Activated T-cell treated with anti-CD3 and anti-CD28 coated beads, Interleukin-2, amount 50 U/mL, for 1 hour (primary cell): ENCODE measurements at regions not wholly inside any gene's neighbourhood (a gene's known extent, or its start where the extent isn't known, plus 50 kb on each side); places are given as distances from the start of the nearest gene placed in this dataset.
"Not testable (repeated sequence)": the region's sequence is repeated elsewhere in the genome, so short reads cannot be mapped to it uniquely, and the experiment has no call there.

Experiments
- DNase-seq: peaks from one replicate; pipeline ENCODE4 v3.0.0-alpha.2; 2020

DNA sequence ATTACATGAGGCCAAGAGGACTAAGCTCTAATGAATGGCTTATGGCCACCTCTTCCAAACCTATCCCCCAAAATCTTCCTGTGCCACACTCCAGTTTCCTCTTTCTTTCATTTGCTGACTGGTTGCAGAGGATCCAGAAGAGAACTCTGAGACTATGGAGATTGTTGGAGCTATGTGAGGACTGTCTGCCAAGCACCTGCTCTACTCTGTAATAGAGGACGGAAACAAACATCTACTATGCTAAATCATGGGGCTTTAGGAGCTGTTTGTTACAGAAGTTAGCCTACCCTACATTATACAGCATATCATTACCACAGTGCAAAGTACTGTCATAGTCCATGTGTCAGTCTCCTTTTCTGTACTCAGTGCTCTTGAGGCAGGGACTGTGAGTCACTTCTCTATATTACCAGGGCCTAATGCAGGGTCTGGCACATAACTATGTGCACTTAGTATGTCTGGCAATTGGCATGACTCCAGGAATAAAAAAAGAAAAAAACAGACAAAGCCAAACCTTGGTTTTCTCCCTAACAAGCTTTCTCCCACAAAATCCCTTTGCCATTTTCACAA is 95.1 kb downstream of the RPAP3 start:
- DNase-seq = no peak

DNA sequence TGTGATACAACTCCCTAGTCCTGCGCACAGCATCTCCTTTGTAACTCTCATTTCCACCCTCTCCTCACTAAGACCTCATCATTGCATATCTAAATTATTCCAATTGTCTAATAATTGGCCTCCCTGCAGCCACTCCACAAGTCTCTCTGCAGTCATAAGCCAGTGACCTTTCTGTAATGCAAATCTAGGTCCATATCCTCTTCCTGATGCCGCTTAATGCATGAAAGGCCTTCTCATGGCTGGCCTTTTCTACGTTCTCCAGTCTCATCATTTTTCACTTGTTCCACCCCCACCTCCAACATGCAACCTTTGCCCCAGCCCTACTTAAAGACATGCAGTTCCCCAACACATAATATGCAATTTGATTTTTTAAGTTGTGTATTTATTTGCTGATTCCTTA is 96.0 kb downstream of the RPAP3 start:
- DNase-seq = no peak

DNA sequence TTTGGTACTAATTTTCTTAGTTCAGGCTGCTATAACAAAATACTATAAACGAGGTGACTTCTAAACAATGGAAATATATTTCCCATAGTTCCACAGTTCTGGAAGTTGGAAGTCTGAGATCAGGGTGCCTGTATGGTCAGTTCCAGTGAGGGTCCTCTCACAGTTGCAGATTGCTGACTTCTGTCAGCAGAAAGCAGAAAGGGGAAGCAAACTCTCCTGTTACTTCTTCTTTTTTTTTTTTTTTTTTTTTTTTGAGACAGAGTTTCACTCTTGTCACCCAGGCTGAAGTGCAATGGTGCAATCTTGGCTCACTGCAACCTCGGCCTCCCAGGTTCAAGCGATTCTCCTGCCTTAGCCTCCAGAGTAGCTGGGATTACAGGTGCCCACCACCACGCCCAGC is 97.2 kb downstream of the RPAP3 start:
- not testable (repeated sequence) for DNase-seq

DNA sequence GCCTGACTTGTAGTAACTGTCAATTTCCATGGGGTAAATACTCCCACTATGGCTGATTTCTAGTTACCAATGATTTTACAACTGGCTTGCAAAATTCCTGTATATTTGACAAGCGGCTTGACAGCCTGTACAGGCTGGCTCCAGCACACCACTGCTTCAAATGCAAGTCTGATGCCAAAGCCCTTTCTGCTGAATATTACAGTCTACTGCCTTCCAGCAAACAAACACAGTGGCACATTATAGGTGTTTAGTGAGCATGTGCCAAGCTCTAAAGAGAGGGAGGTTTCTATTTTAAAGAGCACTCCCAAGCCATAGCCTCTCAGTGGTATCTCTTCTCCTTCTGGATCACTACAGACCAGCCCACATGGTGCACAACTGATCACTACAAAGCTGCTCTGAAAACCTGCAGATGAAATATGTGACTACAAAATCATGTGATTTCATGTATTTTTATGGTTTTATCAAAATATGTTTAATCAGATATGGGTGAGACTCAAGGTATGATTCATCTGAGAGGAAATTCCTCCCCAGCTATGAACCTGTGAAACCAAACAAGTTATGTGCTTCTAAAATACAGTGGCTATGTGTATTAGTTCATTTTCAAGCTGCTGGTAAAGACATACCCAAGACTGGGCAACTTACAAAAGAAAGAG is 101.5 kb downstream of the RPAP3 start:
- DNase-seq = no peak

DNA sequence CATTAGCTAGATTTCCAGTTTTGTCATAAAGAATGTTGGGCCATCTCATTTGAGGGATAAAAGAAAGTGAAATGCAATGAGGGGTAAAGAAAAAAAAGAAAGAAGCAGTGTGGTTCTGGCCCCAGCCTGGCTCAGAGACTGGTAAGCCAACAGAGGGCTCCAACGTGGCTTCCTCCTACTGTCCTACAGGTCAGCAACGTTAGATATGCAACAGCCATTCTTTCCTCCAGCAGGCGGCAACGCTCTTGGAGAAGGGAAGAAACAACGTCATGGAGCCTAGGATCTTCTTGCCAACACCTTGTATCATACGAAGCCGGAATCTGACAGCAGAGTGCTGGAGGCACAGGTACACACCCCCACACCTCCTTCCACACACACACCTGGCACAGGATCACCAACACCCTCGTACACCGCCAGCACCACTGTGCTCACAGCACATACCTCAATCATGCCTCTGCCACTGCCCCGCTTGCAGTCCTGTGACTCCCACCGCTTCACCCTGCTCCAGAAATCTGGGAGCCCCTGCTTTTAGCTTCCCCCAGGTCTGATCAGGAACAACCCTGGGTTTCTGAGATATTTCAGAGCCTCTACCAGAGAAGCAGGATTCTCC is 102.8 kb downstream of the RPAP3 start:
- no peak for DNase-seq

DNA sequence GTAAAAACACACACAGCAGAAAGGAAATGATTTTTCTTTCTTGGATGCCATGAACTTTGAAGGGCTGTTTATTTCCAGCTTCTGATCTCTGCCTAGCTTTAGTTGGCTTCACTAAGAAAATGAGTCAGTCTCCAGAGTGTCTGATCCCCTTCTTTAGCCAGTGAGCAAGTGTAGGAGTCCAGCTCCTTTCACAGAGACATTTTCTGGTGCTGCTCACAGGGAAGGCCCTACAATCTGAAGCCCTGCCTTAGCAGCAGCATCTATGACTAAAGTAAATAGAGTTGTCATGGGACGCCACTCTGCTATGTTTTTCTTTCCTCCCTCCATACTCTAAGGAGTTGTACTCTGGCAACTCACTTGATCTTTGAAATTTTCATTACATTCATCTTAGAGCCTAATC is 103.5 kb downstream of the RPAP3 start:
- no peak for DNase-seq

DNA sequence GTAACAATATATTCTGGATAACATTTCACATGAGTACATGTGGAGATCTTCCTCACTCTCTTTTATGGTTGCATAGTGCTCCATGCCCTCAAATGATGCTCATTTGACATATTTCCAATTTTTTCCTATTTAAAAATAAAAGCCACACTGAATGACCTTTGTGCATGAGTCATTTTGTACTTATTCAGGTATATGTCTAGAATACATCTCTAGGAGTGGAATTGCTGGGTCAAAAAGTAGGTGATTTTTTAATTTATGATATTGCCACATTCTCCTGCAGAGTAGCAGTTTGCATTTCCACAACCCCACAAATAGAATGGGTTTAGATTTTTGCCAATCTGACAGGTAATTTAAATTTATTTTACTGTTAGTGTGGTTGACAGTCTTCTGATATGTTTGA is 104.8 kb downstream of the RPAP3 start:
- no peak for DNase-seq

DNA sequence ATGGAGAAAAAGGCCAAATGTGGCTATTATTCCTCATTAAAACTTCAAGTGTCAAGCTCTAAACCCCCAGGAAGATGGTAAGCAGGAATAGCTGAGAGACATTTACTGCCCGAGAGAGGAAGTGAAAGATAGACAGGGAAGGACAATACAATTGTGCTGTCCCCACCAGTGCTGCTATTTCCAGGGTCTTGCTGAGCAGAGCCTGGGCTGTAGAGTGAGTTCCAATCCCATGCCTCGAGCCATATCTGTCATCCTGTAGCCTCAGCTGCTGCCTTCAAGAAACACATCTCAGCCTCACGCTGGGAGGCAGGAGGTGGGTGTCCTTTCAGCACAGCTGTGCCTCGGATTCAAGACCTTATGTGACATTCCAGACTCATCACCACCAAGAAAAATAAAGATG is 114.0 kb downstream of the RPAP3 start:
- no peak for DNase-seq

DNA sequence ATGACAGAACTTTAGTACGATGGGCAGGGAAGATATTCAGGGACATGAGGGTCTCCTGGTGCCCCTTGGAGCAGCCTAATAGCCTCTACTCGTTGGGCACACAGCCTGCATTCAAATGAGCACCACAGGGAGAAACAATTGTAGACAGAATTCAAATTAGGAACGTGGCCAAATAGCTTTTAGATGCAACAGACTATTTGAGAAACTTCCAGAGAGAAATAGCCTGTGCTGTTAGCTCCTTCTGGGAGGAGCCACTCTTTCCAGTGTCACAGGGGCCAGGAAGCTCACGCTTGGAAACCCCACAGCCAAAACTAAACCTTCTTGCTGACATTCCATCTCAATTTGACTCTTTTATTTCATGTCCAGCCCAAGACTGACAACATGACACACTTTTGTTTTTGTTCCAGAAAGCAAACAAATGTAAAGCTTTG is 114.5 kb downstream of the RPAP3 start:
- no peak for DNase-seq

DNA sequence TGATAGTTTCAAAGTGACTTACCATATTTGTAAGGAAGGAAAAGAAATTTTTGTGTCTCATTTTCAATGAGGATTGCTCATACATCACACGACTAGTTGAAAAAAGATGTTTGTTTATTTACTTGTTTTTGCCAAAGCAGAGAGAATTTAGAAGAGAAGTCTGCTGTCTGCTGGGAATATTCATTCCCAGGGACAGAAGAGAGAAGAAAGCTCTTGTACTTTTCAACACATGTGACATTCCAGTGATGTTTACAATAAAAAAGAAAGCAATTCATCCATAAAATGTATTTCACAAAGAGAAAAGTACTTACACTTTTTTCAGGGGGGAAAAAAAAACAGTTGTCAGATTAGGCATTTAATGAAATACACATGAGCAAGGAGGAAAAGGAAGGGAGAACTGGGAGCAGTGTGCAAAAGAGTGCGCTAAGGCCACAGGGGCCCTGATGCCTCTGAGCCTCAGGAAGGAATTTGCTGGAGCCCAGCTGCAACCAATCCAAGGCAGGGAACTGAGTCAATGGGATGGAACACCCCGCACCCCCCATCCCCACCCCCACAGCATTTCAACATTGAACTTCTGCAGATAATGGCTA is 115.0 kb downstream of the RPAP3 start:
- DNase-seq = no peak

DNA sequence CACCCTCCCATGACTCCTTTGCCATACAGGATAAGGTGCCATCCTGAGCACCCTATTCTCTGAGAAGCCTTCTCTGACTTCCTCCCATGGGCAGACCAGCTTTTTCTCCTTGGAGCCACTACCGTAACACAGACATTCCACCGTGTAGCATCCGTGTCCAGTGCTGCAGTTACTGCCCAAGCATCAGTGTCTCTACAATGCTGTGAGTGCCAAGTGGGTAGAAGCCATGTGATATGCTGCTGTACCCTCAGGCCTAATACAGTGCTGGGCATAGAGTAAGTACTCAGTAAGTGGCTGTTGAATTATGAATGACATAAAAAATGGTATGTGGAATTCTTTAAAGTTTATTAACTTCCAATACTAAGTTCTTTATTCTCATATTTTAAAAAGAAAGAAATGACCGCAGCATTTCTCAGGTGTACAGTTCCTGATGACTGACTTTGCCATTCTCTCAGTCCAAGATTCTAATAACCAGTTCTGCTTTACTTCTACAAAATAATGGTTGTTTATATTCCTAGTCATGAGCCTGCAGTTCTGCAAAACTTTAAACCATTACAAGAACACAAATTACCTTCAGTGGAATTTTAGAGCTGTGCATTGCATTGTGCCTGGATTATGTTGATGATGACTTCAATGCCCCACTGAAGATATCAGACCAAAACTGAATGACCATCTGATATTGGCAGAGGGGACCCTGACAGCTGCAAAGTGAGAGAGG is 118.7 kb downstream of the RPAP3 start:
- DNase-seq = no peak

DNA sequence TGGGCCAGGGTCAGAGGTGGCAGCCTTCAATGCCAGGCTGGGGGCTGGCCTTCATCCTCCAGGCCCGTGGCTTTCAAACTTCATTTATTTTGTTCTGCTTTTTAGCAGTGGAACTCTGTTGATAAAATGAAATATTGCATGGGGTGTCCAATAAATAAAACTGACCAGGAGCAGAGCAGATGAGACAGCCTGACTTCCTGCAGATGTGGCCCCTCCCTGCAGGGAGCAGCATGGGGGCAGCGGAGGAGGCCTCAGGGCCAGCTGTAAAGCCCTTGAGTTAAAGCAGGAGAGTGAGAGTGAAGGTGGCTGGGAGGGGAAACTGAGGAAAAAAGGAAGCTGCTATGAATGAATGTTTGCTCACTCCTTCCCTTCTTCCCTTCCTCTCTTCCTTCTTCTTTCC is 120.3 kb downstream of the RPAP3 start:
- DNase-seq = no peak

DNA sequence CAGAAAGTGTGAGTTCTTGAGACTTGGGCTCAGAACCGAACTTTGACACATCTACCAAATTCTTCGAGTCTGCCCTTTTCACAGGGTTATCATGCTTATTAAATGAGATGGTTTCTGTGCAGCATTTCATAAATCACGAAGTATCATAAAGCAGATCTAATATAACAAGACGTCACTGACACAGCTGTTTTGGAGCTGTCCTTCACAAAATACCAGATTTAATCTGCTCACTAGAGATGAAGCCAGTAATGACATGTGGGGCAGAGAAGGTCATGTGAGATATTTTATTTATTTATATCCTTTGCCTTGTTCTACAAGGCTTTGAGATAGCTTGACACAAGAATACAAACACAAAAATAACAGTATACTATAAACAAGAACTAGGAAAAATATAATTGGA is 127.0 kb downstream of the RPAP3 start:
- no peak for DNase-seq

DNA sequence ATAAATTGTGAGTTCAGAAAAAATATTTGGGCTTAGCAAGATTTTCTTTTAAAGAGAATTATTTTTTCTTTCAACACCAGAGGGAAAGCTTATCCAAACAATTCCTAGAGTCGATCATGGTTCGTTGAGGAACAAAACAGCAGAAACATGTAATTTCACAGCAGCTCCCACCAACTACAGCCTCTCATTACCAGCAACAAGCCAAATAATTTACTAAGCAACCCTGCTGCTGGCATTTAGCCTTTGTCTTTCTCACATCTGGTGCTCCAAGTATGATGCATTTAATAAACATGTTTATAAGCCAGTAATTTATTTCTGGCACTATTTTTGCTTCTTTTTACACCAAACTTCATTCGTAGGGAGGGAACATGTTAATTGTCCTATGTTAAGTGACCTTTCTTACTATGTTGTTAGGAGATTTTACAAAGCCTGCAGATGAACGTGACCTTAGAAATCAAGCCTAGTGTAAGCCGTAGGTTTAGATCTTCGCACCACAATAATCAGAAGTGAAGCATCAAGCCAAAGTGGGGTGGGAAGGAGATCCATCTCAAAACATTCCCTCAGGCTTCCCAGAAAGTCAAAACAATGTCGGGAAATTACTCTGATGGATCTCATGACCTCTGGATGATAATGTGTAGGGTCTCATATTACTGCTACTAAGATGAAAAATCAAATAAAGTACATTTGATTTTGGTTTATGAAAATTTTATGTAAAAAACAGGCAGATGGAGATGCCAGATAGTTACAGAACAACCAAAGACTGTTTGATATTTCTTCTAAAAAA is 128.4 kb downstream of the RPAP3 start:
- no peak for DNase-seq

DNA sequence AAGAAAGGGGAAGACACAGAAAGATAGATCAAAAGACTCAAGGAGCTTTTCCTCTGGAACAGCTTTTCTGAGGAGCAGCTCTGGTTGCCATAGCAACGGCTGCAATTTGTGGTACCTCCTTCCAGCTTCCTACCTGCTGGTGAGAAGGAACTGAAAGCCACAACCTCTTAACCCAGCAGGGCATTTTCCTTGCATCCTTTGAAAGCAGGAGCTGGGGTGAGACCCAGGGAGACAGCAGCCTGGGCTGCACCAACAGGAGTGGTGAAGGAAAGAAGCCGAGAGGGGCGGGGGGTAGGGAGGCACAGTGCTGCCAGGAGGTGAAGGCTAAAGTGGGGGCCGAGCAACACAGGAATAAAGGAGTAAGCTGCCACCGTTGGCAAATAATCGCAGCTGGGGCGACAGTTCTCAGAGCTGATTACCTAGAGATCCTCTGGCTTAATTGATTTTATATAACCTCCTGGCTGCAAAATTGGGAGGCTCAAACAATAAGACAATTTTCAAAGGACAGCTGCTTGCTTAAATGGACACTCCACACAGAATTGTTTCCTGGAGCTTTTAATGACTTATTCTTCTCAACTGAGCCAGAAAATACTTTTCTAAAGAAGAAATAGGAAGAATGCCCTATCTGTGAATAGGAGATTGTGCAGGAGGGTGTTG is 129.4 kb downstream of the RPAP3 start:
- no peak for DNase-seq

DNA sequence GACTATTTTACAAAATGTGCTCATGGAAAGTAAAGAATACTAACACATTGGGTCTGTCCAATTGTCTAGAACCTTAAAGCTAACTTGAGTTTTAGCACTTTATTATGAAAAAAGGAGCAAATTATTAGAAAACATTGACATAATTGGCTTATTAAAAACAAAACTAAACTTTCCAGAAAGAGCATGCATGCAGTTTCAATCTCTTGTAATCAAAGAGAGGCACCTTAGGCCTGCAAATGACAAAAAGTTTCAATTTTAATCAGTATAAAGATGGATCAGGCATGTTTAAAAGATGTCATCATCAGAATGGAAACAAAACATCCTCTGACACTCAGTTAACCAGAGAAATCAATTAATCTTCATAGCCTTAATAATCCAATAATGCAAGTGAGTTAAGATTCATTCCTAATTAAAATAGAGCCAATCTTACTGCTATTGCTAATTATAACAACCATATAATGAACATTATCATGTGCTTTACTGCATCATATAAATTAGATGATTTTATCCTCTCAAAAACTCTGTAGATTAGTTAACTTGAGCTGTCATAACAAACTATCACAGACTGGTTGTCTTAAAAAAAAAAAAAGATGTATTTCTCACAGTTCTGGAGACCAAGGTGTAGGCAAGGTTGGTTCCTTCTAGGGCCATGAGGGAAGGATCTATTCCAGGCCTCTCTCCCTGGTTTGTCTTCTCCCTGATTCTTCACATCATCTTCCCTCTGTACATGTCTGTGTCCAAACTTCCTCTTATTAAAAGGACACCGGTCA is 131.4 kb downstream of the RPAP3 start:
- DNase-seq = no peak

DNA sequence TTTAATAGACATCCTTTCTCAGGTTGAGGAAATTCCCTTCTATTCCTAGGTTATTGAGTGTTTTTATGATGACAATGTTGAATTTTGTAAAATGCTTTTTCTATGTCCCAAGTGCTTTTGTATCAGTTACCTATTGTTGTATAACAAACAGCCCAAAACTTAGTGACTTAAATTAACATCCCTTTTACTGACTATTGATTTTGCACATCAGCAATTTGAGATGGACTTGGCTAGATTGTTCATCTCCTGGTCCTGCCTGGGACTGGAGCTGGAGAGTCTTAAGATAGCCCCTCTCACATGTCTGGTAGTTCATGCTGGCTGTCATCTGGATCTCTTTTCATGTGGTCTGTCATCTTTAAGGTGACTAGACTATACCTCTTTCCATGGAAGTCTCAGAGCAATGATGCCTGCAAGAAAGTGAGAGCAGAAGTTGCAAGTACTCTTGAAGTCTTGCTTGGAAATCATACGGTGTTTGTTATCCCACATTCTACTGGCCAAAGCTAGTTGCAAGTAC is 132.6 kb downstream of the RPAP3 start:
- DNase-seq = no peak

DNA sequence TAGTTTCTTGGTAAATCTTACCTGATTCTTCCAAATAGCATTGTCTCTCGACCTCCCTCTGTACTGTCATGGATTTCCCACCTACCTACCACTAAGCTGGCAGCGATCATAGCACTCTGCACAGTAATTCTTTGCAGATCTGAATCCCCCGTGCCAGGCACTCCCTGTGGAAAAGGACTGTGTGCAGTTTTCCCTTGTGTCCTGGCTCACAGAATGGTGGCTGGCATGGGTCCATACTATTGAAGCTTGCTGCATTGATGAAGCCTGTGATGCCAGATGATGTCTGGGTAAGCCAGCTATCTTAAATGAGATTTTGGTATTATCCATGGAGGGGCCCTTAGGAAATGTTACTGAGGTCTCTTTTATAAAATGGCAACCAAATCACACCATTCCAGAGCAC is 135.7 kb downstream of the RPAP3 start:
- no peak for DNase-seq

DNA sequence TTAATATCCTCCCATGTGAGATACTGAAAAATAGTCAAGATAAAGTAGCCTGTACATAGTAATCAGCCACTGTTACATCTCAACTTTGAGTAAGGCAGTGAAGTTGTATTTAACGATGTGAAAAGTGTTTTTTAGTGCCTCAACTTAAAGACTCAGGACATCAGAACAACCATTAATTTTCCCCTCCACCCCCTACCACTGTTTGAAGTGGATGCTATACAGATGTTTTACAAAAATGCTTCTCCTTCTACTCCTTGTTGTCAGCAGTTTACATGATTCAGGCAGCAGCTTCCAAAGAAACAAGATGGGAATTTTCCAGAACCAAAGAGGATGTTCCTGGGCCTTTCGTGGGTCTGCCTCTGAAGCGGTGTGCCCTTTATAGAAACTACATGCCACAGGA is 143.6 kb downstream of the RPAP3 start:
- no peak for DNase-seq

DNA sequence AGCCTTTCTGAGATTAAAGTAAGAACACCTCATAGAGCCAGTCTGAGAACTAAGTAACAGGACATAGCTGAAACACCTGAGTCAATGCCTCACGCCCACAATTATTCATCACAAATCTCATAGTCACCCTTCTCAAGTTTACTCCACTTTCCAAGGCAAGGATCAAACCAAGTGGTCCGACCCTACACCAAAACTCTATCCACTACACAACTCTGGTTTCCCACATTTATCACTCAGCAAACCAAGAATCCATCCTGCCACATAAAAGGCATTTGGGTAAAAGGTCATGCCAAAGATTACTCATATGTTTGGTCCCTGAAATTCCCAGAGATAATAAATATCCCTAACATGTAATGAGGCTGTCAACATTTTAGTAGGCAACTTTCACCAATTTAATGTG is 144.1 kb downstream of the RPAP3 start:
- DNase-seq = no peak

DNA sequence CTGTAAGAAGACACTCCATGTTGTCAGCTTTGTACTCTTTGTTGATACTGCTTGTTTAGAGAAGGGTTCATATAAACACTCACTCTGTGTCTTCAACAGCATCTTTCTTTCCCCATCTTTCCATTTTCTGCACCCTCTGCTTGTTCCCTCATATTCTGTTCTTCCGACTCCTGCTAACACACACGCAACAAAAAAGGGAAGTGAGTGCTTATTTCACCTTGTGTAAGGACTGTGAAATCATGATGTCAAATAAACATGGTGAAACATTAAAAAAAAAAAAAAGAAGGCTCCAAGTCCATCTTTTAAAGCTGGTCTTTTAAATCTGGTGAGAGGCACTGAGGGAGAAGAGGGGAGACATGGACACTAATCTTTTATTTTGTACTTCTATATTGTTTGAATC is 145.4 kb downstream of the RPAP3 start:
- no peak for DNase-seq
